ENCODE measurements at regions not wholly inside any gene's neighbourhood (a gene's known extent, or its start where the extent isn't known, plus 50 kb on each side); places are given as distances from the start of the nearest gene placed in this dataset.
"Not testable (repeated sequence)": the region's sequence is repeated elsewhere in the genome, so short reads cannot be mapped to it uniquely, and the experiment has no call there.

DNA sequence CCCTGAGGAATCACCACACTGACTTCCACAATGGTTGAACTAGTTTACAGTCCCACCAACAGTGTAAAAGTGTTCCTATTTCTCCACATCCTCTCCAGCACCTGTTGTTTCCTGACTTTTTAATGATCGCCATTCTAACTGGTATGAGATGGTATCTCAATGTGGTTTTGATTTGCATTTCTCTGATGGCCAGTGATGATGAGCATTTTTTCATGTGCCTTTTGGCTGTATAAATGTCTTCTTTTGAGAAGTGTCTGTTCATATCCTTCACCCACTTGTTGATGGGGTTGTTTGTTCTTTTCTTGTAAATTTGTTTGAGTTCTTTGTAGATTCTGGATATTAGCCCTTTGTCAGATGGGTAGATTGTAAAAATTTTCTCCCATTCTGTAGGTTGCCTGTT lies 106.9 kb upstream of the TMEM164 start:
- TF ChIP-seq, protein P1, sequence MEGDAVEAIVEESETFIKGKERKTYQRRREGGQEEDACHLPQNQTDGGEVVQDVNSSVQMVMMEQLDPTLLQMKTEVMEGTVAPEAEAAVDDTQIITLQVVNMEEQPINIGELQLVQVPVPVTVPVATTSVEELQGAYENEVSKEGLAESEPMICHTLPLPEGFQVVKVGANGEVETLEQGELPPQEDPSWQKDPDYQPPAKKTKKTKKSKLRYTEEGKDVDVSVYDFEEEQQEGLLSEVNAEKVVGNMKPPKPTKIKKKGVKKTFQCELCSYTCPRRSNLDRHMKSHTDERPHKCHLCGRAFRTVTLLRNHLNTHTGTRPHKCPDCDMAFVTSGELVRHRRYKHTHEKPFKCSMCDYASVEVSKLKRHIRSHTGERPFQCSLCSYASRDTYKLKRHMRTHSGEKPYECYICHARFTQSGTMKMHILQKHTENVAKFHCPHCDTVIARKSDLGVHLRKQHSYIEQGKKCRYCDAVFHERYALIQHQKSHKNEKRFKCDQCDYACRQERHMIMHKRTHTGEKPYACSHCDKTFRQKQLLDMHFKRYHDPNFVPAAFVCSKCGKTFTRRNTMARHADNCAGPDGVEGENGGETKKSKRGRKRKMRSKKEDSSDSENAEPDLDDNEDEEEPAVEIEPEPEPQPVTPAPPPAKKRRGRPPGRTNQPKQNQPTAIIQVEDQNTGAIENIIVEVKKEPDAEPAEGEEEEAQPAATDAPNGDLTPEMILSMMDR (IDR thresholded peaks at IDR 0.05), result not testable (repeated sequence)
- not testable (repeated sequence) for TF ChIP-seq EZH2 (IDR thresholded peaks at IDR 0.05; ENCODE audit: borderline replicate concordance, insufficient read depth, low read depth, low read length, poor library complexity, severe bottlenecking)

All from B cell (primary cell).